Right ventricle myocardium inferior (tissue), 1 donor: ENCODE measurements at regions not wholly inside any gene's neighbourhood (a gene's known extent, or its start where the extent isn't known, plus 50 kb on each side); places are given as distances from the start of the nearest gene placed in this dataset.

Source experiments
- ATAC-seq: fragments of 200-7000 bp; cut with Tn5 transposase; one replicate; pipeline ENCODE4 v1.9.1; 2020; ENCODE audit warnings: mild to moderate bottlenecking, moderate library complexity
- DNase-seq: peaks from one replicate; pipeline ENCODE4 v3.0.0; 2021; ENCODE audit errors: missing footprints
- intact Hi-C: fragments of 100-400 bp; cut with DNase I; formaldehyde crosslinking; loops from one replicate; pipeline ENCODE4 v1.11.0; 2022
- donor health status: DM: no; HTN: yes; CAD: no; lungs with severe emphysema.

- intact Hi-C loops, result no loop called here
- DNase-seq, result no peak
- no peak for ATAC-seq
Measured at GRCh38 chr3:177676148-177676547, 478.9 kb upstream of the TBL1XR1 start.

DNA sequence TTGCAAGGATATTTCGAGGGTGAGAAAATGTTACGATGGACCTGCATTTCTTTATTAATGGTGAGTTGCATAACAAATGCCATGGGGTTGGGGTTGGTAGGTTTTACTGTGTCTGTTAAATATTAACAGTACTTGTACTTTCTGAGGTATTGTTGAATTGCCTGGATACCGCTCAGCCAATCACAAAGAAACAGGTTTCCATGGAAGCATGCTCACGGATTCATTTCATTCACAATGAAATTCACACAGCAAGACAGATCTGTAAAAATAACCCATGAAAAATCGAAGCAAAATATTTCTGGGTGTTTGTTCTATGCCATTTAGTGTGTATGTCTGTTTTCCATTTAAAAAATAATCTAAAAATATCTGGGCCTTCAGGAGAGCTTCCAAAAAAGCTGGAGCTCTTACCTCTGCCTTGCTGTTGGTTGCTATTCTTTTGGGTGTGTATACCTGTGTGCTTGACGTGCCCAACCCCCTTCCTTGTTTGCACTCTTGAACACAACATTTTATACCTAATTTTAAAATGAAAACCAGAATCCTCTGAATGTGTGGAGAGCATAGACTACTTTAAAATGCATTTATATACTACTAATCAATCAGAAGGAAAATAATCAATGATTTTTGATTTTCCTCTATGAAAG lies 479.8 kb upstream of the TBL1XR1 start:
- intact Hi-C loops, result no loop called here
- no peak for DNase-seq
- no peak for ATAC-seq

GRCh38 chr3:177679568-177680471 lies 482.5 kb upstream of the TBL1XR1 start:
- ATAC-seq, result peak; percentile 23
- no peak for DNase-seq
- intact Hi-C loops, result no loop called here

DNA sequence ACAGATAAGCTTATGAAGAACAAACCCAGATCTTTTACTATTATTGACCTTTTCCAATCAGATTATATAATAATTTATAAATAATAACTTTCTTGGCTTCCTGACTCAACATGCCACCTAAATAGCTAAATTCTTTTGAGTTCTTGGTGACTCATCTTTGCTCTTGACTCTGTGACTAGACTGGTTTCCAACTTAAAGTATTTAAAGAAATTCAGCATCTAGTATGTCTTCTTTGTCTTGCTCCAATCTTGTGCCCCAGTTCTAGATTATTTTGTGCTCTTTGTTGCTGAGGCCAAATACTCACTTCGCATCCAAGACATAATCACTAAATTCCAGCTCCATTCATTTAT lies 483.2 kb upstream of the TBL1XR1 start:
- ATAC-seq (no peak), DNase-seq (no peak)
- intact Hi-C loops, result no loop called here

DNA sequence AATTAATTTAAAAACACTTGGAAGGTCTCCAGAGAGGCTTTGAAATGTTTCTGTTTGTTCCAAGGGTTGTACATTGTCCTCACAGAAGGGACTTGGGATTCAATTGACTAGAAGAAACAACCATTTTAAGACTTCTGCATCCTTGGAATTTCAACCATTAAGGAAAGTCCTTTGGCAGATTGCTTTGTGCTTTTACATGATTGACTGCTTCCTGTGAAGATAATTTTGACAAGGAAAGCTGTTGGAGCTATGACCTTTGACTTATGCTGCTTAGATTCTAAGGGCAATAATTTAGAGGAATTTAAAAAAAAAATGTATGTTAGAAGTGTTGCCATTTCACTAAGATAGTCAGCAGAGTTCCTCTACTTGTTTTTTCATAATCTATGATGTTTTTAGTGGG lies 483.9 kb upstream of the TBL1XR1 start:
- intact Hi-C loops, result no loop called here
- ATAC-seq, result no peak
- DNase-seq, result no peak

DNA sequence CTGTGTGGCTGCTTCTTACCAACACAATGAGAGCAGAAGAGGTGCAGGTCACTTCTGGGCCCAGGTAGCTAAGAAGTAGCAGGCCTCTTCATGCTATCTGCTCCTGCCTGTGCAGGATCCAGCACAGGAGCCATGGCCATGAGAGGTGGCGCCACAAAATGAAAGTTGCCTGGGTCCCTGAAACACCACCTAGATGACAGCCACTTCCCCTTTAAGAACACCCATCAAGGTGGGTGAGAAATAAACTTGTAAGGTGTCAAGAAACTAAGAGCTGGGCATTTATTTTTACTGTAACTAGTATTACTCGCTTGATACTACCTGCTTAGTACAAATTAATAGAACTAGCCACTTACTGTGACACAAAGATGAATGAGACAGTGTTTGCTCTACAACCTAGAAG lies 484.6 kb upstream of the TBL1XR1 start:
- ATAC-seq (no peak), DNase-seq (no peak)
- intact Hi-C loops, result no loop called here

DNA sequence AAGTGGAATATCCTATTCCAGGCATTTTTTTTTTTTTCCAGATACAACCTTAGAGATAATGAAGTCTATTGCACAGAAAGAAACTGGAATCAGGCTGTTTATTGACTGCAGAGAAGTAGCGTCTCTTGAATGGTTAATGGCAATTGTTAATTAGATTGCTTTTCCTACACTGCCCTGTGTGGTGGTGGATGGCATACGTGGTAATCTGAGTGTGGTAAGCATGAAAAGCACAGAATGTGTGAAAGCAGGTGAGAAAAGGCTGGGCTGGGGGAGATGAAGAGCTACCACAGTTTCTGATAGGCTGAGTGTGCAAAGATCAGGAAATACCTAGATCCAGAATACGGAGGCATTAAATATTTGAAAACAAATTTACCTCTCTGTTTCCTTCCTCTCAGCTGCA lies 486.3 kb upstream of the TBL1XR1 start:
- intact Hi-C loops, result no loop called here
- DNase-seq, result no peak
- no peak for ATAC-seq

DNA sequence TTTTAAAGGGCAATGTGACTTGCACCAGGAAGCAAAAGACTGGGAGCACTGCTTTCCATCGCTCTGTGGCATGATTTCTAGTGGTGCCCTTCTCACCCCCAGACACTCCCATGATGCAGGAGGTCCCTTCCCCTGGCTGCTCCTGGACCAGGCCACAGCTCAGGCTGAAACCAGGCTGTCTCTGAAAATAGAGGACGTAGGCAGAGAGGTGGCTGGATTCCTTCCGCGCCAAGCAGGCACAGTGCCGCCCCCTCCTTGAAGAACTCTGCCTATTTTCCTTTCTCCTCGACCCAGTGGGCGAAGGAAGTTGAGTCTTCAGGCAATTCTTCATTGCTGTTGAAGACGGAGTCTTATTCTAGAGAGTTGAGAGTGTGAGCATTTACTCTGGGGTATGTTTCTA lies 489.4 kb upstream of the TBL1XR1 start:
- ATAC-seq (no peak), DNase-seq (no peak)
- intact Hi-C loops, result no loop called here

DNA sequence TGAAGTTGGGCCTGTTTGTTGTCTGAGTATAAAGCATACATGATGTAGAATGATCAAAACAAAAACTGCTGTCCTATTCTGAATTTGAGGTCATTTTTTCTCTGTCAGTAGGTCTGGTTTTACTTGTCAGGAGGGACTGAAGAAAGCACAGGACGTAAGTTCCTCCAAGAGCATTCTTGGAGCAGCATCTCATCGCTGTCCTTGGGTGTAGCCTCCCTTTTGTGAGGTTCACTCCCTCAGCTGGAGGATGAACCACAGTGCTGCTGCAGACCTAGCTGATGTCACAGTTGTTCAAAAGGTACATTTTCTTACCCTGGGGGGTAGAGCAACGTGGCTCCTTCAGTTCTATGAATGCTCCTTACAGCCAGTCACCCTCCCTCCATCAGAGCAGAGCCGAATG lies 490.0 kb upstream of the TBL1XR1 start:
- ATAC-seq, result no peak
- intact Hi-C loops, result no loop called here
- no peak for DNase-seq

GRCh38 chr3:177688152-177688551 lies 490.9 kb upstream of the TBL1XR1 start:
- intact Hi-C loops, result no loop called here
- no peak for ATAC-seq
- no peak for DNase-seq

DNA sequence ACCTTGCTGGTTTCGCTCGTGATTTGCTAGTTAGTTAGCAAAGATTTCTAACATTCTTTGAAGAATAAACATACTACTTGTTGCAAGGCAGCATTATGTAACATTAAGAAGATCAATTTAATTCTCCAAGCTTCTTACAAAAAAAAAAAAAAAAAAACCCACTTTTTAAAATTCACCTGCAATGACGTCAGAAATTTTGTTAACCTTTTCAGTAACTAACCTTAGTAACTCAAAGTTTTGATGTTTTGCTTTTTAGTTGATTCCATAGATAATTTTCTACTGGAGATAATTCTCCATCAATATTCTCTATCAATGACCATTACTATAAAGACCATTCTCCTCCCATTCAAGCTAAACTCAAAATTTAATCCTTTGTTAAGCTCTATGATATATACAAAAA lies 491.8 kb upstream of the TBL1XR1 start:
- intact Hi-C loops, result no loop called here
- ATAC-seq (no peak), DNase-seq (no peak)

GRCh38 chr3:177689869-177690268 lies 492.6 kb upstream of the TBL1XR1 start:
- DNase-seq (no peak), ATAC-seq (no peak)
- intact Hi-C loops, result no loop called here

GRCh38 chr3:177690306-177690705 lies 493.0 kb upstream of the TBL1XR1 start:
- no peak for DNase-seq
- intact Hi-C loops, result no loop called here
- ATAC-seq, result no peak

- intact Hi-C loops, result no loop called here
- no peak for DNase-seq
- ATAC-seq, result no peak
Measured at GRCh38 chr3:177692304-177692975, 495.2 kb upstream of the TBL1XR1 start.

- intact Hi-C loops, result no loop called here
- ATAC-seq, result no peak
- no peak for DNase-seq
Measured at GRCh38 chr3:177693616-177694264, 496.5 kb upstream of the TBL1XR1 start.

DNA sequence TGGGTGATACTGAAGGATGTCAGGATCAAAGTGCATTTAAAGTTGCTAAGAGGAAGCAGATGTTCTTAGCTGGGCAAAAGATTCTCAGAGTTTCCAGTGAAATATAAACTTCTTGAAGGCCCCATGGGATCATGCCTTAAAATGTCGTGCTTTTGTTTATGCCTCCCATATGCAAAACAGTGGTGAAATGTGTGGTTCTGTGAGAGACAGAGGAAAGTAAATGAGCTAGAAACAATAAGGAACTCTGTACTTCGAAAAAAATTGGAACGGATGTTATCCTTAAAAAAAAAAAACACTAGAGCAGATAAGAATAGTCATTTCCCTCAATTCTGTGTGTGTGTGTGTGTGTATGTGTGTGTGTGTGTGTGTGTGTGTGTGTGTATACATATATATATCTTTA lies 497.0 kb upstream of the TBL1XR1 start:
- no peak for ATAC-seq
- intact Hi-C loops, result no loop called here
- no peak for DNase-seq

GRCh38 chr3:177694951-177695350 lies 497.7 kb upstream of the TBL1XR1 start:
- DNase-seq, result no peak
- no peak for ATAC-seq
- intact Hi-C loops, result no loop called here

DNA sequence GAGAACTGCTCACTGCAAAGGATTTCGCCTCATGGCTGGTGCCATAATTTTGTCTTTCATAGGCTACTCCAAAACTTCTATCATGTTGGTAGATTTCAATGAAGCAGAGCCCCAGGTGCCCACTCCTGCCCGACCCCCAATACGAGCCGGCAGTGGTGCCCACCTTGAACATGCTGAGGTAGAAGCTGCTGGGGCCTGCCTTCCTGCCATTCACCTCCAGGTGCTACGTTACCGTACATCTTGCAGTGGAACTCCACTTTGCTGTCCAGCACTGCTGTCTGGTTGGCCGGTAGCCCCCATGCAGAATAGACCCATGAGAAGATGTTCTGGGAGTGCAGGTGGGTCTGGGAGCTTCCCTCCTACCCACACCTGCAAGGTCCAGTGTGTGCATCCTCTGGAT lies 502.8 kb upstream of the TBL1XR1 start:
- no peak for ATAC-seq
- DNase-seq, result no peak
- intact Hi-C loops, result loop anchor here (10.0 kb wide), 1 partner anchor 185 kb away; no protein-coding TSS in a partner anchor

DNA sequence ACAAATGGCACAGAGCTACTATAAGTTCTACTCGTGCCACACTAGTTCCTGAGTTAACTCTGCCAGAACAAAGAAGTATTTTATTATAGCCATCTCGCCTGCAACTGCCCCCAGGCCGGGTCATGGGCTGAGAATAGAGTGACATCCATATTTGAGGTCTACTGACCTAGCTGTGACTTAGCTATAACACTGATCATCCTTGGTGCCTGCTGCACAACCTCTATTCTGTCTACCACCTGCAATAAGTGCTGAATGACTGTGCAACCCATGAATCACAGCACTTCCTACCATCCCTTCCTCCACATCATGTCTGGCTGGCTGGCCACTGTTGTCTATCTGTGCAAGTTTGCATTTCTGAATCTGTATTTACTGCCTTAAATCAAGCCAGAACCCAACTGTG lies 506.5 kb upstream of the TBL1XR1 start:
- DNase-seq (no peak), ATAC-seq (no peak)
- intact Hi-C loops, result loop anchor here (10.0 kb wide), 1 partner anchor 189 kb away; no protein-coding TSS in a partner anchor
